ENCODE measurements at regions not wholly inside any gene's neighbourhood (a gene's known extent, or its start where the extent isn't known, plus 50 kb on each side); places are given as distances from the start of the nearest gene placed in this dataset.

DNA sequence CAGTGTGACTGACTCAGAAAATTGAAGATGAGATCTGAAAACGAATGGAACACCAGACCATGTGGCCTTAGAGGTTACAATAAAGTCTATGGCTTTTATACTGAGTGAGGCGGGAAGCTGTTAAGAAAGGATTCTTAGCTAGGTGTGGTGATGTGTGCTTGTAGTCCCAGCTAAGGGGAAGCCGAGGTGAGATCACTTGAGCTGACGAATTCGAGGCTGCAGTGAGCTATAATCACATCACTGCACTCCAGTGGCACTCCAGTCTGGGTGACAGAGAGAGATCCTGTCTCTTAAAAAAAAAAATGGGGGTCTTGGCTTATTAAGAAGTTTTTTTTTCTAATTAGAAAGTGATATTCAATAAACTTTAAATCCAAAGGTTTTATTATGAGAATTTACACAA lies 678.6 kb downstream of the TMTC2 start:
- no peak for ATAC-seq (ENCODE audit: low FRiP score)
- TF ChIP-seq, protein P1, sequence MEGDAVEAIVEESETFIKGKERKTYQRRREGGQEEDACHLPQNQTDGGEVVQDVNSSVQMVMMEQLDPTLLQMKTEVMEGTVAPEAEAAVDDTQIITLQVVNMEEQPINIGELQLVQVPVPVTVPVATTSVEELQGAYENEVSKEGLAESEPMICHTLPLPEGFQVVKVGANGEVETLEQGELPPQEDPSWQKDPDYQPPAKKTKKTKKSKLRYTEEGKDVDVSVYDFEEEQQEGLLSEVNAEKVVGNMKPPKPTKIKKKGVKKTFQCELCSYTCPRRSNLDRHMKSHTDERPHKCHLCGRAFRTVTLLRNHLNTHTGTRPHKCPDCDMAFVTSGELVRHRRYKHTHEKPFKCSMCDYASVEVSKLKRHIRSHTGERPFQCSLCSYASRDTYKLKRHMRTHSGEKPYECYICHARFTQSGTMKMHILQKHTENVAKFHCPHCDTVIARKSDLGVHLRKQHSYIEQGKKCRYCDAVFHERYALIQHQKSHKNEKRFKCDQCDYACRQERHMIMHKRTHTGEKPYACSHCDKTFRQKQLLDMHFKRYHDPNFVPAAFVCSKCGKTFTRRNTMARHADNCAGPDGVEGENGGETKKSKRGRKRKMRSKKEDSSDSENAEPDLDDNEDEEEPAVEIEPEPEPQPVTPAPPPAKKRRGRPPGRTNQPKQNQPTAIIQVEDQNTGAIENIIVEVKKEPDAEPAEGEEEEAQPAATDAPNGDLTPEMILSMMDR (IDR thresholded peaks at IDR 0.05): no peak

DNA sequence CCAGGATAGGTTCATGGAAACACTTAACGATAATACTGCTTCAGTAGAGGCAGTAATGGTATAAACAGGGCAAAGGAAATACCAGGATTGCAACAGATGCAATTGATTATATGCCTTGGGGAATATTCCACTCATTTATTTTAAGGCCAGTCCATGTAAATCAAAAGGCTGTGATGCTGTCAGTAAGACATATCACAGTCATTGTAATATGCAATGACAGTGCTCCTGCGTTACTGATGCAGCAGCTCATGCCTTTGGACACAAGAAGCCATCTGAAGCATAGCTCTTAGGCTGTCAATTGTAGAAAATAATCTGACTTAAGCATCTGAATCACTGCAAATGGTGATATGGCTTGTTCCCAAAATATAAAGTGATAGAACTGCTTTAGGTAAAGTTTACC lies 674.8 kb downstream of the TMTC2 start:
- ATAC-seq (ENCODE audit: low FRiP score) (no peak), DNase-seq (ENCODE audit: low spot score) (no peak)
- TF ChIP-seq, protein P1 (IDR thresholded peaks at IDR 0.05): no peak

More for the DNA sequence above, 678.6 kb downstream of the TMTC2 start:
- DNase-seq (ENCODE audit: low spot score): no peak

DNA sequence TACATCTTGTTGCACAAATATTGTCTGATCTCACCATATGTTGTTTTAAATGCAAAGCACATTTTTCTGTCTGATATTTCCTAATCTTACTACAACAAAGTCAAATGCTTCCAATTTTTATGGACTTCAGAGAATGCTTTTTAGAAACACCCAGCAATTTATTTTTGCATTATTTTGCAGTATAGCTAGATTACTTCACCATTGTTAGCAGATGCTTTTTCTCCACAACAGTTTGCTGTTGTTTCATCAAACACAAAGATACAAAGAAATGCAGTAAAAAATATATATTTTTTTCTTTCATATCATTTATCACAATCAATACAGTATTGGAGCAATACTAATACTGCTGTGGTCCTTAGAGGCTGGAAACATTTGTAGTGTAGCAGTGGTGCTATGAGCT lies 674.4 kb downstream of the TMTC2 start:
- ATAC-seq (ENCODE audit: low FRiP score): no peak
- no peak for DNase-seq (ENCODE audit: low spot score)
- TF ChIP-seq, protein P1 (IDR thresholded peaks at IDR 0.05): no peak

DNA sequence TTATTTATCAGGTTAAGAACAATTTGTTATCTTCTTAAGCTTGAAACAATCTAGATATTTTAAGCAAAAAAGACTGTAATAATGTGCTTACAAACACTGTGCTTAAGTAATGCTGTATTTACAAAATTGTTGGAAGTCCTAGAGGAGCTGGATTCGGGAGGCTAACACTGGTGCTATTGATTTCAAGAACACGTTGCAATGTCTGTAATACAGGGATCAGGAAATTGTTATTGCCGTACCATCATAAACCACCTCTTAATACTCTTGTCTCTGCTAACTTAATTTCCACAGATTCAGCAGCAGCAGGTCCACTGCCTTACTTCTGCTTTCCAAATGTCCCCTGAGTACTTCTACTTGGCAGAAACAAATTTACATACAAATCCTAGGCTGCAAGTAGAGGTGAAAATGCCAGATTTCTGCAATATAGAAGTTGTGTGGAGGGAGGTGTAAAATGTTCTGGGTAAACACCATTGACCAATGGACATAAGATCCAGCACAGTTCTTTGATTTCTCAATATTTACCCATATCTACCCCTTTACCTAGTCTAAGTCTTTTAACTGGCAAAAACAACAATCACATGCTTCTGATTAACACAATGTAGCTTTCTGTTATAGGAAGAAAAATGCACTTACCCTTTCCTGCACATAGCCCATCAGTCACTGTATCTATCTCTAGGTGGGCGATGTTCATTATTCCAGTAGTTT lies 663.4 kb downstream of the TMTC2 start:
- no peak for DNase-seq (ENCODE audit: low spot score)
- no peak for ATAC-seq (ENCODE audit: low FRiP score)
- TF ChIP-seq, protein P1 (IDR thresholded peaks at IDR 0.05): no peak

DNA sequence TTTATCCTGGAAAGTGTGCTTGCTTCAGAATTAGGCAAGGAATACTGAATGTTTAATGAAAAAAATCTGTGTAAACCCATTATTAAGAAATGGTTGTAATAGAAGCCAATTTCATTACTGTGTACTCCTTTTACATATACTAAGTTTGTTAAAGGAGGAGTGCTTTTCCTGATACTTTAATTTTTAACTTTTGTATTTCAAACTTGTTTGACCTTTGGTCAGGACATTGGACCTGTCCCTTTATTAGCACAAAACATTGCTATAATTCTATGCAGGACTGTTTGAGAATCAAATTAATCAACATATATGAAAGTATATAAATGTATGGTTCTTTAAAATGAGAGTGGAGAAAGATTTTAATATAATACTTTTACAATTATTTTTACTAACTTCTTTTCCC lies 659.6 kb downstream of the TMTC2 start:
- ATAC-seq (ENCODE audit: low FRiP score) (no peak), DNase-seq (ENCODE audit: low spot score) (no peak)

DNA sequence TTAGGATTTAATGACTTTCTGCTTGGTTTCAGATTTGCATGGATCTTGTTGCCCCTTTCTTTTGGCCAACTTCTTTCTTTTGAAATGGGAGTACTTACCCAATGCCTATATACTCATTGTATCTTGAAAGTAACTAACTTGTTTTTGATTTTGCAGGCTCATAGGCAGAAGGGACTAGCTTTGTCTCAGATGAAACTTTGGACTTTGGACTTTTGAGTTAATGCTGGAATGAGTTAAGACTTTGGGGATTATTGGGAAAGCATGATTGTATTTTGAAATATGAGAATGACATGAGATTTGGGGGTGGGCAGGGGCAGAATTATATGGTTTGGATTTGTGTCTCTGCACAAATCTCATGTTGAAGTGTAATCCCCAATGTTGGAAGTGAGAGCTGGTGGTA lies 657.1 kb downstream of the TMTC2 start:
- TF ChIP-seq, protein P1 (IDR thresholded peaks at IDR 0.05): no peak
- DNase-seq (ENCODE audit: low spot score) (no peak), ATAC-seq (ENCODE audit: low FRiP score) (no peak)

More for the DNA sequence above, 659.6 kb downstream of the TMTC2 start:
- TF ChIP-seq, protein P1 (IDR thresholded peaks at IDR 0.05): no peak

DNA sequence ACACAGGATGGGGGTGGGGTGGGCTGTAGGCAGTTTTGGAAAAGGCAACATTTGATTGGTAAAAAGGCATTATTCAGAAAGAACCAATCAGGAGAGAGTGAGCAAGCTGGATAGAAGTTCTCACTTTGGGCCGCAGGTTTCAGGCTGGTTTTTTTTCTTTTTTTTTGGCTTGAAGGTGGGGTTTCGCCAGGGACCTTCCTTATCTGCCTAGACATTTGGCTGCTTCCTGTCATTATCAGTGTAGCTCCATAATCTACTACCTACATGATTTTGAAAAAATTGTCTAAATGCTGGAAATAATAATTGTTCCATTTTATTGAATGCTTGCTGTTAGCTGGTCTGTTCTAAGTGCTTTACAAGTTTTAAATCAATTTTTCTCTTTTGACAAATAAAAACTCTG lies 649.0 kb downstream of the TMTC2 start:
- TF ChIP-seq, protein P1 (IDR thresholded peaks at IDR 0.05): no peak
- no peak for DNase-seq (ENCODE audit: low spot score)
- no peak for ATAC-seq (ENCODE audit: low FRiP score)
